Raji (cell line): ENCODE measurements at regions not wholly inside any gene's neighbourhood (a gene's known extent, or its start where the extent isn't known, plus 50 kb on each side); places are given as distances from the start of the nearest gene placed in this dataset.

ENCODE experiments used
- POLR2A ChIP-seq: IDR thresholded peaks from 2 replicates; pipeline ENCODE4 v1.6.1; 2011; ENCODE audit warnings: low read depth, low read length, control low read depth; ENCODE audit not compliant: insufficient read depth

- TF ChIP-seq POLR2A = no peak
Observed at GRCh38 chr6:144675231-144675861, 390.2 kb downstream of the UTRN start.

DNA sequence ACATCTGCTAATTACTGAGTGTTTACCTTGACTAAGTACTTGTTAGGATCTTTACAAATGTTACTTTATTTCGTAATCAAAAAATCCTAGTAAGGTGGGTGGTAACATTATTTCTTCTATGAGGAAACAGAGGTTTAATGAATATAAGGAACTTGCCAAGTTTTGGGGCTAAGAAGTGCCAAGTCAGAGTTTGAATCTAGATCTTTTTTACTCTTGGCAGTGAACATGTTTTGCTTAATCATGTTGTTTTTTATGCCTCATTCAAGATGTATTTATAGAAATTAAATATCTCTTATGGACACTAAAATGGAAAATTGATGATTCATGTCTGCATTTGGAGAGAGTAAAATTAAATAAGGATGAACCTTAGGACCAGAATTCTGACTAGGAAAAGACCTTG lies 393.7 kb downstream of the UTRN start:
- TF ChIP-seq POLR2A = no peak

GRCh38 chr6:144681334-144681733 lies 396.2 kb downstream of the UTRN start:
- no peak for TF ChIP-seq POLR2A

- TF ChIP-seq POLR2A = no peak
Observed at GRCh38 chr6:144683216-144684070, 398.3 kb downstream of the UTRN start.

DNA sequence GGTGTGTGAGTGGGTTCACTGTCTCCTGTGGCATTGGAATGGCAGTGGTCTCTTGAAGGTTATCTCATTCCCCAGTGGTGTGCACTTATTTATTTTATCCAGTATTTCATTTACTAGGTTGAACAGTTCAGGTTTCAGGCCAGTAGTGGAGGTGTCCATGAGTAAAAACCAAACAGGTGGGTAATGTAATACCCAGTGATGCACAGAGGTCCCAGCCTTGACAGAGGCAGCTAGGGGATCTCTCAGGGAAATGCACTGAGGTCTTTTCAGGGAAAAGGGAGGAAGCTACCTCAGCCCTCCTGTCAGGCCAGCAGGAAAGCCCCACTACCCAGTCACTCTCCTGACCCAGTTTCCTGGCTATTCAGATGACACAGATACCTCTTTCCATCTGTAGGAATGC lies 403.6 kb downstream of the UTRN start:
- no peak for TF ChIP-seq POLR2A

- no peak for TF ChIP-seq POLR2A
Observed at GRCh38 chr6:144689503-144690040, 404.4 kb downstream of the UTRN start.

GRCh38 chr6:144690133-144690532 lies 405.0 kb downstream of the UTRN start:
- no peak for TF ChIP-seq POLR2A

GRCh38 chr6:144690666-144691065 lies 405.5 kb downstream of the UTRN start:
- no peak for TF ChIP-seq POLR2A

DNA sequence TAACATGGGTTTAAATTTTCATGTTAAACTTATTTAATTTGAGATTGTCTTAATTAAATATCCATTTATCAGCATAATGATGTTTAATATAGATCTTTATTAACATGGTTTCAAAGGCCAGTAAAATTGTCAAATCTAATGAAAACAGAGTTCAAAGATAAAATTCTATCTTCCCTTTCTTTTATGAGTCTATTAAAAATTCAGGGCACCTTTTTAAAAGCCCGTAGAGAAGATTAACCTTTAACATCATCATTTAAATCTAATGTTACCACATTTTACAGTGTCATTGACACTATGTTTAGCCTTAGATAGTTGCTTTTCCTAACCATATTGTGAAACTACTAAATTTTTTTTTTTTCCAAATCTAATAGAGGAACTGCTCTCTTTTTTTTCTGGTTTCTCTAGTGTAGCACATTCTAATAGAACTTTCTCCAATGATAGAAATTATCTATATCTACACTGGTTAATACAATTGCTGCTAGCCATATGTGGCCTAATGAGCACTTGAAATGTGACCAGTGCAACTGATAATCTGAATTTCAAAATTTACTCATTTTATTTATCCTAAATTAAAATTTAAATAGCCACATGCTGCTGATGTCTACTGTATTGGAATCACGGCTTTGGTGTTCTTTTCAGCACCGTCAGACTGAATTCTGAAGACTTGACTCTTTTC lies 410.9 kb downstream of the UTRN start:
- TF ChIP-seq POLR2A = no peak

DNA sequence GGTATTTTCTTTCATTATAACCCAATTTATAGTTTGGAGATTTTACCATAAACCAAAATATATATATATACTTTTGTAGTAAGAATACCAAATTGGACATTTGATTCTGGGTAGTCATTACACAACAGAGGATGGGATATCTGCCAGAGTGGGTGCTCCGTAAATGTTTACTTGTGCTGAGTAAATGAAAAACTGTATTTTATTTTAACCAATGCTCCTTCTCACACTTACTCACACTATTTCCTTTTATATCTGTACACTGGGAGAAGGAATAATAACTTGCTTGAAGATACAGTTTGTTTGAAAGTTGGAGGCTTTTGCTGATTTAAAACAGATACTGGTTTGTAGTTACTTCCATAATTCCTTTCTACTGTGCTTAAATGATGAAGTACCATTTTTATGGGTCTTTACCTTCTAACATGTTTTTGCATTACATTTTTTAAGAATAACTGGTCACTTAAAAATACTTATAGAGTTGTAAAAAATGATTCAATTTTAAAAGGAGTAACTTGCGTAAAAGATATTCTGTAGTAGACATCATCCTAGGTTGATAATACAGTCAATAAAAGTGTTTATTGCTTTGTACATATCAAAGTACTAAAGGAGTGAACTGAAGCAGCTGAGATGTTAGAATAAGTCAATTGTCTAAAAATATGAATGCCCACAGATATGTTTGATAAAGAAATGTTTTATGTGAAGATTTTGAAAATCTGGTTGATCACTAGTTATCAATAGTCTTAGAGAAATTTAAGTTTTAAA lies 411.7 kb downstream of the UTRN start:
- no peak for TF ChIP-seq POLR2A

DNA sequence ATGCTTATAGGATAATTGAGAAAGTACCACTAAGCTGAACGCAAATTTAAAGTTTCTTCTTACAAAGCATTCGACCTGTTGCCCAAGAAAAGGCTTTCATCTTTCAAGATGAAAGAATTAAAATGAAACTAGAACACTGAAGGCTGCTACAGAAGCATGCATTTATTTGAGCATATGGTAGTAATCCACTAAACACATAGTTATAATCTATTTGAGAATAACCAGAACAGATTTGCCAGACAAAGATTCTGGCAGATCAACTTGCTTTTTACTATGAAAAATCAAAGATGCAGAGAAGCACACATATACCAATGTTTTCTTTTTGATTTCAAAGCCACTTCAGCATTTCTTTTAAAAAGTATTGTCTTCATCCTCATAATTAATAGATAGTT lies 412.2 kb downstream of the UTRN start:
- no peak for TF ChIP-seq POLR2A

GRCh38 chr6:144697801-144698200 lies 412.7 kb downstream of the UTRN start:
- TF ChIP-seq POLR2A = no peak

DNA sequence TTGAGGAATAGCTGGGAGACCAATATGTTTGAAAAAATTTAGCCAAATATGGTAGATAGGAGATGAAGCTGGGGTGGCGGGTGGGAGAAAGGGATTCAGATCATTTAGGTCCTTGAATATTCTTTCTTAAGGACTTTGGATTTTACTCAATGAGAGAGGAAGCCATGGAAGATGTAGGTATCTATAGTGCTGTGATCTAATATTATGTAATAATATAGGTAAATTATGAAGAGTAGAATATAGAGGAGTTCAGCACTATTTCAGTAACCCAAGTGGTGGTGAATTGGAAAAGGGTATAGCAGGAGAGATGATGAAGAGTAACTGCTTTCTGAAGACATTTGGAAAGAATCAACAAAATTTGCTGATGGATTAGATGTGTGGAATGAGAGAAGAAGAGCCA lies 417.6 kb downstream of the UTRN start:
- no peak for TF ChIP-seq POLR2A

GRCh38 chr6:144710207-144710606 lies 425.1 kb downstream of the UTRN start:
- TF ChIP-seq POLR2A = no peak

GRCh38 chr6:144711661-144712060 lies 426.5 kb downstream of the UTRN start:
- TF ChIP-seq POLR2A = no peak
